ENCODE measurements at regions not wholly inside any gene's neighbourhood (a gene's known extent, or its start where the extent isn't known, plus 50 kb on each side); places are given as distances from the start of the nearest gene placed in this dataset.

- peaks cover 0 to 3% (median 2%) of the 10 kb centered on the region in 7 donors for H3K9me3 Mint-ChIP-seq
- H3K79me2 ChIP-seq (ENCODE audit: insufficient read depth, low read length), result no peaks in the 10 kb centered on the region
- H3K4me3 ChIP-seq (replicated peaks in 1 of 3; ENCODE audit: low read depth in 2 of 3, low read length in 3 of 3), result no peak overlapping the region
- no peaks in the 10 kb centered on the region for H3K36me3 Mint-ChIP-seq
- H3K36me3 ChIP-seq (replicated peaks in 1 of 2; ENCODE audit: control insufficient read depth in 1 of 2, insufficient read depth in 2 of 2, low read length in 2 of 2), result no peaks in the 10 kb centered on the region
- no peak overlapping the region for H3K27ac ChIP-seq (ENCODE audit: low read depth in 1 of 2, low read length in 2 of 2)
- H3K27me3 Mint-ChIP-seq (ENCODE audit: low read depth in 3 of 3), result no peaks in the 10 kb centered on the region
- H3K4me2 ChIP-seq (replicated peaks; ENCODE audit: extremely low read depth, low read length, poor library complexity, severe bottlenecking), result no peak overlapping the region
- H3K27me3 ChIP-seq (ENCODE audit: control insufficient read depth in 2 of 2, insufficient read depth in 2 of 2, low read length in 2 of 2), result no peaks in the 10 kb centered on the region
- H3K9ac ChIP-seq (ENCODE audit: insufficient read depth, low read length, poor library complexity, severe bottlenecking), result no peak overlapping the region
- intact Hi-C loops (cut with micrococcal nuclease), result no loop called here
- no peaks in the 10 kb centered on the region for H4K20me1 ChIP-seq (ENCODE audit: insufficient read depth, low read length)
- no CpG with 5 or more reads among the region's 2 CpGs for whole genome bisulfite sequencing (ENCODE audit: insufficient coverage)
- no peak overlapping the region for H2AFZ ChIP-seq (ENCODE audit: insufficient read depth, low read depth, low read length, poor library complexity, severe bottlenecking)
- H3K27ac Mint-ChIP-seq, result no peak overlapping the region
- no peak for DNase-seq
- TF ChIP-seq CTCF (IDR thresholded peaks at IDR 0.05), result no peak
- H3K4me1 ChIP-seq (ENCODE audit: control insufficient read depth in 1 of 2, insufficient read depth in 2 of 2, low read length in 2 of 2), result no peaks in the 10 kb centered on the region
- no peak overlapping the region for H3K4me3 Mint-ChIP-seq
- no peaks in the 10 kb centered on the region for H3K4me1 Mint-ChIP-seq
- H3K9me3 ChIP-seq (replicated peaks in 1 of 2; ENCODE audit: control insufficient read depth in 1 of 2, insufficient read depth in 1 of 2, low read length in 2 of 2), result no peaks in the 10 kb centered on the region
Measured at GRCh38 chr6:9796827-9797226, 618.0 kb downstream of the TFAP2A start.

- intact Hi-C loops (cut with micrococcal nuclease), result no loop called here
- no peak overlapping the region for H3K4me2 ChIP-seq (replicated peaks; ENCODE audit: extremely low read depth, low read length, poor library complexity, severe bottlenecking)
- 13% methylated on average over 4 of the region's 5 CpGs for WGBS (ENCODE audit: insufficient coverage)
- no peak overlapping the region for H3K4me3 ChIP-seq (replicated peaks in 1 of 3; ENCODE audit: low read depth in 2 of 3, low read length in 3 of 3)
- H3K27me3 ChIP-seq (ENCODE audit: control insufficient read depth in 2 of 2, insufficient read depth in 2 of 2, low read length in 2 of 2), result no peaks in the 10 kb centered on the region
- TF ChIP-seq CTCF (IDR thresholded peaks at IDR 0.05), result no peak
- Mint-ChIP-seq H3K9me3 (peaks cover 0 to 3% (median 0%) of the 10 kb centered on the region in 7 donors), H3K27me3 (ENCODE audit: low read depth in 3 of 3) (peaks cover 0 to under 1% (median 0%) of the 10 kb centered on the region in 3 donors), H3K4me1 (no peaks in the 10 kb centered on the region), H3K4me3 (no peak overlapping the region), H3K27ac (no peak overlapping the region), H3K36me3 (no peaks in the 10 kb centered on the region)
- H3K4me1 ChIP-seq (ENCODE audit: control insufficient read depth in 1 of 2, insufficient read depth in 2 of 2, low read length in 2 of 2), result no peaks in the 10 kb centered on the region
- no peaks in the 10 kb centered on the region for H4K20me1 ChIP-seq (ENCODE audit: insufficient read depth, low read length)
- no peak overlapping the region for H3K27ac ChIP-seq (ENCODE audit: low read depth in 1 of 2, low read length in 2 of 2)
- no peaks in the 10 kb centered on the region for H3K9me3 ChIP-seq (replicated peaks in 1 of 2; ENCODE audit: control insufficient read depth in 1 of 2, insufficient read depth in 1 of 2, low read length in 2 of 2)
- H2AFZ ChIP-seq (ENCODE audit: insufficient read depth, low read depth, low read length, poor library complexity, severe bottlenecking), result no peak overlapping the region
- DNase-seq, result no peak
- no peaks in the 10 kb centered on the region for H3K36me3 ChIP-seq (replicated peaks in 1 of 2; ENCODE audit: control insufficient read depth in 1 of 2, insufficient read depth in 2 of 2, low read length in 2 of 2)
- H3K79me2 ChIP-seq (ENCODE audit: insufficient read depth, low read length), result no peaks in the 10 kb centered on the region
- H3K9ac ChIP-seq (ENCODE audit: insufficient read depth, low read length, poor library complexity, severe bottlenecking), result no peak overlapping the region
Measured at GRCh38 chr6:9795880-9796279, 619.0 kb downstream of the TFAP2A start.
